Ascending aorta (tissue), 2 donors: ENCODE measurements at regions not wholly inside any gene's neighbourhood (a gene's known extent, or its start where the extent isn't known, plus 50 kb on each side); places are given as distances from the start of the nearest gene placed in this dataset.

Experiments used
- DNase-seq, 2 donors: peaks; one replicate each; pipeline ENCODE4 v3.0.0-alpha.2; 2019; ENCODE audit warnings: low spot score in 2 of 2
- H3K27ac ChIP-seq, 2 donors: fragments of 200-600 bp; sonication (generic); one replicate each; pipeline ENCODE4 v1.5.1; 2016 to 2017; ENCODE audit warnings: mild to moderate bottlenecking in 1 of 2
- H3K27me3 ChIP-seq: fragments of 200-600 bp; sonication (generic); one replicate; pipeline ENCODE4 v1.5.1; 2017
- H3K36me3 ChIP-seq, 2 donors: fragments of 200-600 bp; sonication (generic); one replicate each; pipeline ENCODE4 v1.5.1; 2016
- H3K4me1 ChIP-seq, 2 donors: fragments of 200-600 bp; sonication (generic); one replicate each; pipeline ENCODE4 v1.5.1; 2016 to 2017; ENCODE audit warnings: mild to moderate bottlenecking in 1 of 2
- H3K4me3 ChIP-seq, 2 donors: fragments of 200-600 bp; sonication (generic); one replicate each; pipeline ENCODE4 v1.5.1; 2016 to 2017; ENCODE audit warnings: mild to moderate bottlenecking in 1 of 2
- H3K9me3 ChIP-seq, 2 donors: fragments of 200-600 bp; sonication (generic); one replicate each; pipeline ENCODE4 v1.5.1; 2016
- intact Hi-C: fragments of 100-400 bp; cut with DNase I; formaldehyde crosslinking; loops from one replicate; pipeline ENCODE4 v1.15.1; 2023
- TF ChIP-seq, protein P1 (sequence below), 3 experiments: fragments of 200-600 bp in 2 of 3; fragments of 450-650 bp in 1 of 3; sonication (generic) in 2 of 3; IDR thresholded peaks; one replicate each; pipeline ENCODE4 v1.5.1; 2016 to 2019; ENCODE audit warnings: antibody characterized with exemption in 3 of 3, mild to moderate bottlenecking in 1 of 3, moderate library complexity in 1 of 3

DNA sequence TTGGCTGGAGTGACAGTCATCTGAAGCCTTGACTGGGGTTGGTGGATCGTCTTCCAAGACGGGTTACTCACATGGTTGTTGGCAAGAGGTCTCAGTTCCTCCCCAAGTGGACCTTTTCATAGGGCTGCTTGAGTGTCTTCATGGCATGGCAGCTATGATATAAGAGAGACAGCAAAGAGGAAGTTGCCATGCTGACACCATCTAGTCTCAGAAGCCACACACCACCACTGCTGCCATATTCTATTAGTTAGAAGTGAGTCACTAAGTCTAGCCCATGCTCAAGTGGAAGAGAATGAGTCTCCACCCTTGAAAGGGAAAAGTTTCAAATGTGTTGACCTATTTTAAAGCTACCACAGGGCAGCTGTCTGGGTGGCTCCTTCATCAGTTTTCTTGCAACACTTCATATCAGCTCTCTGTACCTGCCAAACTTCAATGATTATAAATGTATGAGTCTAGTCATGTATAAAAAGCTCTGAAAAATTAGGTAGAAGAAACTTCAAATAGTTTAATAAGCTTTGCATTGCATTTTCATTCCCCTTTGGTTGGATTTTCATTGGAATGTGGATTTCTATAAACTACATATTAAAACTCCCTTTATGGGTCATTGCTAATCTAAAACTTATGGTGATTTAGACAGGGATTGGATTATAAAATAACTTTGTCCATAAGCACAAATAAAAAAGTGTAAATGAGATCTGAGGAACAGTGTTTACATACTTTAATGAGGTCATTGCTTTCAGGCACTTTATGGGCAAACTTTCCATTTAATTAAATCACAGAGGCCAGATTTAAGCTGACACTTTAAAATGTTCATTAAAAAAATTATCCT lies 68.0 kb upstream of the ATXN3L start:
- Histone ChIP-seq H3K27me3 (no peaks in the 10 kb centered on the region), H3K27ac (no peak overlapping the region), H3K4me3 (no peak overlapping the region), H3K9me3 (no peaks in the 10 kb centered on the region), H3K4me1 (no peaks in the 10 kb centered on the region), H3K36me3 (no peaks in the 10 kb centered on the region)
- no peak for DNase-seq
- TF ChIP-seq, protein P1, sequence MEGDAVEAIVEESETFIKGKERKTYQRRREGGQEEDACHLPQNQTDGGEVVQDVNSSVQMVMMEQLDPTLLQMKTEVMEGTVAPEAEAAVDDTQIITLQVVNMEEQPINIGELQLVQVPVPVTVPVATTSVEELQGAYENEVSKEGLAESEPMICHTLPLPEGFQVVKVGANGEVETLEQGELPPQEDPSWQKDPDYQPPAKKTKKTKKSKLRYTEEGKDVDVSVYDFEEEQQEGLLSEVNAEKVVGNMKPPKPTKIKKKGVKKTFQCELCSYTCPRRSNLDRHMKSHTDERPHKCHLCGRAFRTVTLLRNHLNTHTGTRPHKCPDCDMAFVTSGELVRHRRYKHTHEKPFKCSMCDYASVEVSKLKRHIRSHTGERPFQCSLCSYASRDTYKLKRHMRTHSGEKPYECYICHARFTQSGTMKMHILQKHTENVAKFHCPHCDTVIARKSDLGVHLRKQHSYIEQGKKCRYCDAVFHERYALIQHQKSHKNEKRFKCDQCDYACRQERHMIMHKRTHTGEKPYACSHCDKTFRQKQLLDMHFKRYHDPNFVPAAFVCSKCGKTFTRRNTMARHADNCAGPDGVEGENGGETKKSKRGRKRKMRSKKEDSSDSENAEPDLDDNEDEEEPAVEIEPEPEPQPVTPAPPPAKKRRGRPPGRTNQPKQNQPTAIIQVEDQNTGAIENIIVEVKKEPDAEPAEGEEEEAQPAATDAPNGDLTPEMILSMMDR (IDR thresholded peaks at IDR 0.05): no peak
- intact Hi-C loops: no loop called here

DNA sequence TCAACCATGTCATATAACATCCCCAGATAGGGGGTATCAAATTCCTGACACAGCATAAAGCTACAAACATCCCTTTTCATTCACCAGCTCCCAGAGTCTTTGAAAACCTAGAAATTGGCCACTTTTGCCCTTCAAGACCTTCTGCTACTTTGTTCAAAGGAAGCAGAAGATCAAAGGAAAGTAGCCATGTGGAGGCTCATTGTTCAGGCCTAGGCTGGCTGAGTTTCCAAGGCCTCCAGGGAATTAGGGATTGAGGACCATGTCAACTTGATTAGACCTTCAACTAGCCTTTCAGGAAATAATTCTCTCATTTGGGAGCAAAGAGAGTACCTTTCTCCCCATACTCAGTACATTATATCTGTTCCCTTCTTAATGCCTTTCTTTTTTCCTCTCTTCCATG lies 66.8 kb upstream of the ATXN3L start:
- no peak for DNase-seq
- intact Hi-C loops: no loop called here
- no peaks in the 10 kb centered on the region for H3K36me3 ChIP-seq
- no peaks in the 10 kb centered on the region for H3K27me3 ChIP-seq
- TF ChIP-seq, protein P1 (IDR thresholded peaks at IDR 0.05): no peak
- H3K4me1 ChIP-seq: no peaks in the 10 kb centered on the region
- no peak overlapping the region for H3K27ac ChIP-seq
- no peak overlapping the region for H3K4me3 ChIP-seq
- no peaks in the 10 kb centered on the region for H3K9me3 ChIP-seq

DNA sequence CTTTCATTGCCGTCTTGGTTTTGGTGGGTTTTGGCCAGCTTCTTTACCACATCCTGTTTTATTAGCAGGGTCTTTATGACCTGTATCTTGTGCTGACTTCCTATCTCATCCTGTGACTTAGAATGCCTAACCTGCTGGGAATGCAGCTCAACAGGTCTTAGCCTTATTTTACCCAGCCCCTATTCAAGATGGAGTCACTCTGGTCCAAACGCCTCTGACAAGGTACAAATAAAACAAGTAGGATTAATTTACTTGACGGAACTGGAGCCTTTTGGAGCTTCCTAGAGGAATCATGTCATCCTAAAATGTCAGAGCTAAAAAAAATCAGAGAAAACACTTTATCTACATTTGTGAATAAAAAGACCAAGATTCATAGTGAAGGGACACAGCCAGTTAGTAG lies 66.2 kb upstream of the ATXN3L start:
- TF ChIP-seq, protein P1 (IDR thresholded peaks at IDR 0.05): no peak
- H3K4me3 ChIP-seq: no peak overlapping the region
- no peaks in the 10 kb centered on the region for H3K9me3 ChIP-seq
- no peak for DNase-seq
- H3K27me3 ChIP-seq: no peaks in the 10 kb centered on the region
- H3K27ac ChIP-seq: no peak overlapping the region
- intact Hi-C loops: no loop called here
- H3K36me3 ChIP-seq: no peaks in the 10 kb centered on the region
- no peaks in the 10 kb centered on the region for H3K4me1 ChIP-seq

DNA sequence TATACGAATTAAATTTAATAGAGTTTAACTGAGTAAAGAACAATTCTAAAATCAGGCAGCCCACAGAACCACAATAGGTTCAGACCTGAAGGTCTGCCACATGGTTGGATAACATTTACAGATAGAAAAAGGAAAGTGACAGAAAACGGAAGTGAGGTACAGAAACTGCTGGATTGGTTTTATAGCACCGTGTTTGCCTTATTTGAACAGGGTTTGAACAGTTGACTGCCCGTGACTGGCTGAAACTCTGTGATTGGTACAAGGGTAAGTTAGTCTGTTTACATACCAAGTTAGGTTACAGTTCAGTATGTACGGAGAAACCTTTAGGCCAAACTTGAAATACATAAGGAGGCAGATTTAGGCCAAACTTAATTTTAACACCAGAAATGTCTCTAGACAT lies 64.1 kb upstream of the ATXN3L start:
- H3K9me3 ChIP-seq: no peaks in the 10 kb centered on the region
- H3K36me3 ChIP-seq: no peaks in the 10 kb centered on the region
- no peak overlapping the region for H3K27ac ChIP-seq
- H3K4me3 ChIP-seq: no peak overlapping the region
- H3K27me3 ChIP-seq: no peaks in the 10 kb centered on the region
- DNase-seq: no peak
- no peaks in the 10 kb centered on the region for H3K4me1 ChIP-seq
- TF ChIP-seq, protein P1 (IDR thresholded peaks at IDR 0.05): no peak
- intact Hi-C loops: no loop called here

DNA sequence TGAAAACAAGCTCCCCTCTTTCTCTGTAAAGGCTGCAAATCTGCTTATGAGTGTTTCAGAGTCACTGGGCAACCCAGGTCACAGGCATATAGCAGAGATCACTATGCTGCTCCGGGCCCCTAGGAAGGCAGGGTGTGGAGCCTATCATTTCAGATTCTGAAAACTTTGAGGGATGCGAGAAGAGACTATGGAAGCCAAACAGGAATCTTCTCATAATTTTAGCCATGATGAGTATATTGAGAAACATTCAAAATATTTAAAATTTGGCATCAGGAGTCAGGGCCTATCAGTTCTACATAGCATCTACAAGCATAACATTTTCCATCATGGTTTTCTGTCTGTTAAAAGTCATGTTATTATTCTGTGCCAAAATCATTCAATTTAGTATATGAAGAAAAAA lies 61.7 kb upstream of the ATXN3L start:
- Histone ChIP-seq H3K9me3 (no peaks in the 10 kb centered on the region), H3K27me3 (no peaks in the 10 kb centered on the region), H3K27ac (no peak overlapping the region), H3K36me3 (no peaks in the 10 kb centered on the region), H3K4me3 (no peak overlapping the region), H3K4me1 (no peaks in the 10 kb centered on the region)
- DNase-seq: no peak
- TF ChIP-seq, protein P1 (IDR thresholded peaks at IDR 0.05): no peak
- intact Hi-C loops: no loop called here
